ENCODE measurements at regions not wholly inside any gene's neighbourhood (a gene's known extent, or its start where the extent isn't known, plus 50 kb on each side); places are given as distances from the start of the nearest gene placed in this dataset.

GRCh38 chr2:185306119-185306518, 432.5 kb upstream of the FSIP2 start:
- TF ChIP-seq EP300 (IDR thresholded peaks at IDR 0.05; ENCODE audit: borderline replicate concordance): no peak
- TF ChIP-seq, protein P1, sequence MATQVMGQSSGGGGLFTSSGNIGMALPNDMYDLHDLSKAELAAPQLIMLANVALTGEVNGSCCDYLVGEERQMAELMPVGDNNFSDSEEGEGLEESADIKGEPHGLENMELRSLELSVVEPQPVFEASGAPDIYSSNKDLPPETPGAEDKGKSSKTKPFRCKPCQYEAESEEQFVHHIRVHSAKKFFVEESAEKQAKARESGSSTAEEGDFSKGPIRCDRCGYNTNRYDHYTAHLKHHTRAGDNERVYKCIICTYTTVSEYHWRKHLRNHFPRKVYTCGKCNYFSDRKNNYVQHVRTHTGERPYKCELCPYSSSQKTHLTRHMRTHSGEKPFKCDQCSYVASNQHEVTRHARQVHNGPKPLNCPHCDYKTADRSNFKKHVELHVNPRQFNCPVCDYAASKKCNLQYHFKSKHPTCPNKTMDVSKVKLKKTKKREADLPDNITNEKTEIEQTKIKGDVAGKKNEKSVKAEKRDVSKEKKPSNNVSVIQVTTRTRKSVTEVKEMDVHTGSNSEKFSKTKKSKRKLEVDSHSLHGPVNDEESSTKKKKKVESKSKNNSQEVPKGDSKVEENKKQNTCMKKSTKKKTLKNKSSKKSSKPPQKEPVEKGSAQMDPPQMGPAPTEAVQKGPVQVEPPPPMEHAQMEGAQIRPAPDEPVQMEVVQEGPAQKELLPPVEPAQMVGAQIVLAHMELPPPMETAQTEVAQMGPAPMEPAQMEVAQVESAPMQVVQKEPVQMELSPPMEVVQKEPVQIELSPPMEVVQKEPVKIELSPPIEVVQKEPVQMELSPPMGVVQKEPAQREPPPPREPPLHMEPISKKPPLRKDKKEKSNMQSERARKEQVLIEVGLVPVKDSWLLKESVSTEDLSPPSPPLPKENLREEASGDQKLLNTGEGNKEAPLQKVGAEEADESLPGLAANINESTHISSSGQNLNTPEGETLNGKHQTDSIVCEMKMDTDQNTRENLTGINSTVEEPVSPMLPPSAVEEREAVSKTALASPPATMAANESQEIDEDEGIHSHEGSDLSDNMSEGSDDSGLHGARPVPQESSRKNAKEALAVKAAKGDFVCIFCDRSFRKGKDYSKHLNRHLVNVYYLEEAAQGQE (IDR thresholded peaks at IDR 0.05; ENCODE audit: low read depth): no peak
- no peak for TF ChIP-seq CEBPB (IDR thresholded peaks at IDR 0.05)
- TF ChIP-seq, protein P2, sequence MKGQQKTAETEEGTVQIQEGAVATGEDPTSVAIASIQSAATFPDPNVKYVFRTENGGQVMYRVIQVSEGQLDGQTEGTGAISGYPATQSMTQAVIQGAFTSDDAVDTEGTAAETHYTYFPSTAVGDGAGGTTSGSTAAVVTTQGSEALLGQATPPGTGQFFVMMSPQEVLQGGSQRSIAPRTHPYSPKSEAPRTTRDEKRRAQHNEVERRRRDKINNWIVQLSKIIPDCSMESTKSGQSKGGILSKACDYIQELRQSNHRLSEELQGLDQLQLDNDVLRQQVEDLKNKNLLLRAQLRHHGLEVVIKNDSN (IDR thresholded peaks at IDR 0.05): no peak
- no peak for TF ChIP-seq NFIC (IDR thresholded peaks at IDR 0.05)
- TF ChIP-seq, protein P3, sequence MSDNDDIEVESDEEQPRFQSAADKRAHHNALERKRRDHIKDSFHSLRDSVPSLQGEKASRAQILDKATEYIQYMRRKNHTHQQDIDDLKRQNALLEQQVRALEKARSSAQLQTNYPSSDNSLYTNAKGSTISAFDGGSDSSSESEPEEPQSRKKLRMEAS (IDR thresholded peaks at IDR 0.05): no peak
- no peak for TF ChIP-seq YY1 (IDR thresholded peaks at IDR 0.05; ENCODE audit: low read depth)
- TF ChIP-seq CREB1 (IDR thresholded peaks at IDR 0.05; ENCODE audit: low read depth): no peak
- no peak for TF ChIP-seq FOXM1 (IDR thresholded peaks at IDR 0.05; ENCODE audit: borderline replicate concordance, low read depth)
- no peak for TF ChIP-seq TAF1 (IDR thresholded peaks at IDR 0.05; ENCODE audit: low read depth)

Measured in Ishikawa (cell line).